ENCODE measurements at regions not wholly inside any gene's neighbourhood (a gene's known extent, or its start where the extent isn't known, plus 50 kb on each side); places are given as distances from the start of the nearest gene placed in this dataset.

- no peak for DNase-seq (ENCODE audit: low spot score)
- no peak for TF ChIP-seq CTCF (IDR thresholded peaks at IDR 0.05; ENCODE audit: borderline replicate concordance, control extremely low read depth, extremely low read depth, insufficient read depth, missing control alignments)
- in situ Hi-C loops (cut with MboI; ENCODE audit: low sequenced_read_pairs, unreplicated experiment): no loop called here
Observed at GRCh38 chr9:119834064-119834620, 464.9 kb upstream of the BRINP1 start.

GRCh38 chr9:119831309-119831708 is 462.1 kb upstream of the BRINP1 start:
- in situ Hi-C loops (cut with MboI; ENCODE audit: low sequenced_read_pairs, unreplicated experiment): no loop called here
- DNase-seq (ENCODE audit: low spot score): no peak
- TF ChIP-seq CTCF (IDR thresholded peaks at IDR 0.05; ENCODE audit: borderline replicate concordance, control extremely low read depth, extremely low read depth, insufficient read depth, missing control alignments): no peak

GRCh38 chr9:119829748-119830147 is 460.5 kb upstream of the BRINP1 start:
- in situ Hi-C loops (cut with MboI; ENCODE audit: low sequenced_read_pairs, unreplicated experiment): no loop called here
- TF ChIP-seq CTCF (IDR thresholded peaks at IDR 0.05; ENCODE audit: borderline replicate concordance, control extremely low read depth, extremely low read depth, insufficient read depth, missing control alignments): no peak
- DNase-seq (ENCODE audit: low spot score): no peak

GRCh38 chr9:119829186-119829585 is 460.0 kb upstream of the BRINP1 start:
- TF ChIP-seq CTCF (IDR thresholded peaks at IDR 0.05; ENCODE audit: borderline replicate concordance, control extremely low read depth, extremely low read depth, insufficient read depth, missing control alignments): no peak
- in situ Hi-C loops (cut with MboI; ENCODE audit: low sequenced_read_pairs, unreplicated experiment): no loop called here
- no peak for DNase-seq (ENCODE audit: low spot score)

- no peak for DNase-seq (ENCODE audit: low spot score)
- in situ Hi-C loops (cut with MboI; ENCODE audit: low sequenced_read_pairs, unreplicated experiment): no loop called here
- no peak for TF ChIP-seq CTCF (IDR thresholded peaks at IDR 0.05; ENCODE audit: borderline replicate concordance, control extremely low read depth, extremely low read depth, insufficient read depth, missing control alignments)
Observed at GRCh38 chr9:119827526-119827925, 458.3 kb upstream of the BRINP1 start.

- no peak for DNase-seq (ENCODE audit: low spot score)
- TF ChIP-seq CTCF (IDR thresholded peaks at IDR 0.05; ENCODE audit: borderline replicate concordance, control extremely low read depth, extremely low read depth, insufficient read depth, missing control alignments): no peak
- in situ Hi-C loops (cut with MboI; ENCODE audit: low sequenced_read_pairs, unreplicated experiment): no loop called here
Observed at GRCh38 chr9:119827126-119827525, 457.9 kb upstream of the BRINP1 start.
